GM18951 (cell line): ENCODE measurements at regions not wholly inside any gene's neighbourhood (a gene's known extent, or its start where the extent isn't known, plus 50 kb on each side); places are given as distances from the start of the nearest gene placed in this dataset.

ENCODE experiments used
- POLR2A ChIP-seq: IDR thresholded peaks from 4 replicates; pipeline ENCODE4 v1.6.1; 2011; ENCODE audit warnings: mild to moderate bottlenecking; ENCODE audit not compliant: insufficient read length, insufficient read depth; ENCODE audit errors: extremely low read depth
- in situ Hi-C: fragments of 300-500 bp; cut with MboI; formaldehyde crosslinking; loops from one replicate; pipeline ENCODE4 v1.12.0; 2022; ENCODE audit warnings: low sequenced_read_pairs, mixed read lengths, inconsistent platforms; ENCODE audit not compliant: unreplicated experiment

- TF ChIP-seq POLR2A: no peak
- in situ Hi-C loops: no loop called here
Measured at GRCh38 chr4:157996061-157997028, 176.5 kb downstream of the GASK1B start.

GRCh38 chr4:157994863-157995262 is 178.0 kb downstream of the GASK1B start:
- TF ChIP-seq POLR2A: no peak

GRCh38 chr4:157992948-157993839 is 179.6 kb downstream of the GASK1B start:
- in situ Hi-C loops: no loop called here
- no peak for TF ChIP-seq POLR2A

More at GRCh38 chr4:157994863-157995262, 178.0 kb downstream of the GASK1B start:
- in situ Hi-C loops: no loop called here

GRCh38 chr4:157992038-157992705 is 180.7 kb downstream of the GASK1B start:
- in situ Hi-C loops: no loop called here
- TF ChIP-seq POLR2A: no peak

- in situ Hi-C loops: no loop called here
- TF ChIP-seq POLR2A: no peak
Measured at GRCh38 chr4:157988641-157989040, 184.2 kb downstream of the GASK1B start.

- in situ Hi-C loops: no loop called here
Measured at GRCh38 chr4:157984285-157984911, 188.4 kb downstream of the GASK1B start.

GRCh38 chr4:157983300-157983699 is 189.5 kb downstream of the GASK1B start:
- no peak for TF ChIP-seq POLR2A
- in situ Hi-C loops: no loop called here

More at GRCh38 chr4:157984285-157984911, 188.4 kb downstream of the GASK1B start:
- no peak for TF ChIP-seq POLR2A

GRCh38 chr4:157980158-157980557 is 192.7 kb downstream of the GASK1B start:
- no peak for TF ChIP-seq POLR2A

GRCh38 chr4:157978680-157979361 is 194.0 kb downstream of the GASK1B start:
- in situ Hi-C loops: no loop called here
- no peak for TF ChIP-seq POLR2A

More at GRCh38 chr4:157980158-157980557, 192.7 kb downstream of the GASK1B start:
- in situ Hi-C loops: no loop called here

GRCh38 chr4:157977086-157977485 is 195.7 kb downstream of the GASK1B start:
- TF ChIP-seq POLR2A: no peak
- in situ Hi-C loops: no loop called here

- in situ Hi-C loops: no loop called here
- no peak for TF ChIP-seq POLR2A
Measured at GRCh38 chr4:157973297-157973696, 199.5 kb downstream of the GASK1B start.

- no peak for TF ChIP-seq POLR2A
- in situ Hi-C loops: no loop called here
Measured at GRCh38 chr4:157964463-157964862, 208.4 kb downstream of the GASK1B start.
